GM18498 (cell line): ENCODE measurements at regions not wholly inside any gene's neighbourhood (a gene's known extent, or its start where the extent isn't known, plus 50 kb on each side); places are given as distances from the start of the nearest gene placed in this dataset.
"Not testable (repeated sequence)": the region's sequence is repeated elsewhere in the genome, so short reads cannot be mapped to it uniquely, and the experiment has no call there.

Source experiments
- ATAC-seq: cut with Tn5 transposase; IDR thresholded peaks from one replicate; pipeline ENCODE4 v1.9.1; 2021; ENCODE audit warnings: mild to moderate bottlenecking, moderate library complexity; ENCODE audit not compliant: unreplicated experiment

GRCh38 chr22:47548953-47549740 lies 786.7 kb downstream of the TBC1D22A start:
- ATAC-seq = no peak

DNA sequence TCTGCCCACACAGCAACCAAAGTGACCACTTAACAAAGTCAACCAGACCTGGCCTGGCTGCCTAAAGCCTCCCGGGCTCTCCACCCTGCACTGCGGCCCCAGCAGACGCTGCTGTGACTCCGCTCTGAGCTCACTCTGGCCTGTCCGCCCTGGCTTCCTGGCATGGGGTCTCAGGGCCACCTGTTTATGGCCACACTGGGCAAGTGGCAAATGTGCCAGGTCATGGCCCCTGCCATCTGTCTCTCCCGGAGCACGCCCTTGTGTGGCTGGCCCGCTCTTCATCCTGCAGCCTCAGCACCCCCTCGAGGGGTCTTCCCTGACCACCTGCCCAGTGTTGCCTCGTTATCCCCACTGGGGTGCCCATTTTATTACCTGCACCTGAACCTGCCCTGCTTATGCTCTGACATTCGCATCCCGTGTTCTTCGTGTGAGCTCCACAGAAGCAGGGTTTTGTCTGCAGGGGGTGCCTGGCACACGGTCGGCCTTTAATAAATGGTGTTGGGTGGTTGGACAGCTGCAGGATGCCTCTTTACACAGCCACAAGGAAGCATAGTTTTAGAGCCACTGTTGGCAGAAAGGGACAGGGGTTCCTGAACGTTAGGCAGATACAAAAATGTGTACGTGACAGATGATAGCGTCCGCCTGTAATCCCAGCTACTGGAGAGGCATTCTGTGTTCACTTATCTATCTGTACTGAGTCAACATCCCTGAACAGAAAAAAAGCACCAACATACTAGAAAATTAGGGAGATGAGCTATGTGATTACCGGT lies 785.6 kb downstream of the TBC1D22A start:
- no peak for ATAC-seq

- ATAC-seq = no peak
Measured at GRCh38 chr22:47547239-47547661, 784.8 kb downstream of the TBC1D22A start.

GRCh38 chr22:47544696-47545095 lies 782.2 kb downstream of the TBC1D22A start:
- no peak for ATAC-seq

DNA sequence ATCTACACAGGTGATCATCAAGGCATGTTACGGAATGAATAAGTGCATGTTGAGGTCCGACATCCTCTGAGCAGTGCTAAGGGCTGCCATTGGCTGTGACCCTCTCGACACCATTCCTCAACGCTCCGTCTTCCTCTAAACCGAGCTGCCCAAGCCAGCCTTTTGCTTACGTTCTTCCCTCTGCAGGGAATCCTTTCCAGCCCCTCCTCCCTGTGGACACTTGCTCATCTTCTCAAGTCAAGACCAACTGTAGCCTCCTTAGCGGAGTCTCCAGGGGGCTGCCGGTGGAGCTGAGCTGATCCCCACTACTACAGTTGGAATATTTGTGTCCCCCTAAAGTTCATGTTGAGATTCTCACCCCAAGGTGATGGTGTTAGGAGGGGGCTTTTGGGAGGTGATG lies 781.0 kb downstream of the TBC1D22A start:
- no peak for ATAC-seq

DNA sequence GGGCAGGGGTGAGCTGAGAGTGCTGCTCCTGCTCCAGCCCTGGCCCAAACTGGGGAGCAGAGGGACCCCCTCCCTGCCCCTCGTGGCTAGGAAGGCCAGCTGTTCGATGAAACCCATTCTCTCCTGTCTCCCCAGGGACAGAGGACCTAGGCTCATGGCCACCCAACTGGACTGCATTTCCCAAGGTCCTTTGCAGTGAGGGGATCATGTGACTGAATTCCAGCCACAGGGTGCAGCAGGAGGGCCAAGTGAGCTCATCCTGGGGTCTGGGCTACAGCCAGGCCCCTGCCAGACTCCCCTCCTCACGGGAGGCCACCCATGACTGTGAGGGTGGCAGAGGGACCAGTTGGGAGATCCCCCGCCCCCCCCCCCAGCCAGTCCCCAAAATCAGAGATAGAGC lies 777.6 kb downstream of the TBC1D22A start:
- no peak for ATAC-seq

DNA sequence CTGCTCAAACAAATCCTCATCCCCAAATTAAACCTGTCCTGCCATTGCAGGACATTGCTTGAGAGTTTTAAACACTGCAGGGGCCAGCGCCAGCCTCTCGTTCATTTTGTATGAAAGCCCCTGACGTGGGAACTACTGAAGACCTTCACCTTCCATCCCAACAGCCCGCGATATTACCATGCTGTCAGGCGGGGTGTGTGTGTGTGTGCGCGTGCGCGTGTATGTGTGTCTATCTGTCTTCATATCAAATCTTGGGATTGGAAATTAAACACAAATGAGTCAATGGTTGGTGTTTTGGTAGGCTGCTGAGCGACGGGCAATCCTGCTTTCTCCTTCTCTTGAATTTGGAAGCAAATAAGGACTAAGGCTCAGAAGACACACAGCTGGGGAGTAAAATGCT lies 776.9 kb downstream of the TBC1D22A start:
- no peak for ATAC-seq

- no peak for ATAC-seq
Measured at GRCh38 chr22:47535681-47536080, 773.2 kb downstream of the TBC1D22A start.

DNA sequence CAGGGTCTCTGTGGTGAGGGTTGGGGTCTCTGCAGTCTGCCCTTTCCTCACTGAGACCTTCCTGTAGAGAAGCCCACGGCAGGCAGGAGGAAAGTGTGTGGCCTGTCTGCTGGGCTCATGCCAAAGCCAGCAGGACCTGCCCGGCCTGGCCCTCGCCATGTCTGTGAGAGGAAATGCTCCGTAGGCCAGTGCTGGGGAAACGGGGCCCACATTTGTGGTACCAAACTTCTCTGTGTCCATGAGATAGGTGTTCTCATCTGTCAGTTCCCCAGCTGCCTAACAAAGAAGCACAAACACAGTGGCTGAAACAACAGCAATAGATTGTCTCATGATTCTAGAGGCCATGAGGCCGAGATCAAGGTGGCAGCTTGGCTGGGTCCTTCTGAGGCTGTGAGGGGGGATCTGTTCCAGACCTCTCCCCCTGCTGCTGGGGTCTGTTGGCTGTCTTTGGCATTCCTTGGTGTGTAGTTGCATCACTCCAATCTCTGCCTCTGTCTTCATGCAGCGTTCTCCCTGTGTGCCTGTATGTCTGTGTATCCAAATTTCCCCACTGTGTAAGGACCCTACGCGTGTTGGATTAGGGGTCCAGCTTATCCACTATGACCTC lies 772.5 kb downstream of the TBC1D22A start:
- ATAC-seq = no peak

DNA sequence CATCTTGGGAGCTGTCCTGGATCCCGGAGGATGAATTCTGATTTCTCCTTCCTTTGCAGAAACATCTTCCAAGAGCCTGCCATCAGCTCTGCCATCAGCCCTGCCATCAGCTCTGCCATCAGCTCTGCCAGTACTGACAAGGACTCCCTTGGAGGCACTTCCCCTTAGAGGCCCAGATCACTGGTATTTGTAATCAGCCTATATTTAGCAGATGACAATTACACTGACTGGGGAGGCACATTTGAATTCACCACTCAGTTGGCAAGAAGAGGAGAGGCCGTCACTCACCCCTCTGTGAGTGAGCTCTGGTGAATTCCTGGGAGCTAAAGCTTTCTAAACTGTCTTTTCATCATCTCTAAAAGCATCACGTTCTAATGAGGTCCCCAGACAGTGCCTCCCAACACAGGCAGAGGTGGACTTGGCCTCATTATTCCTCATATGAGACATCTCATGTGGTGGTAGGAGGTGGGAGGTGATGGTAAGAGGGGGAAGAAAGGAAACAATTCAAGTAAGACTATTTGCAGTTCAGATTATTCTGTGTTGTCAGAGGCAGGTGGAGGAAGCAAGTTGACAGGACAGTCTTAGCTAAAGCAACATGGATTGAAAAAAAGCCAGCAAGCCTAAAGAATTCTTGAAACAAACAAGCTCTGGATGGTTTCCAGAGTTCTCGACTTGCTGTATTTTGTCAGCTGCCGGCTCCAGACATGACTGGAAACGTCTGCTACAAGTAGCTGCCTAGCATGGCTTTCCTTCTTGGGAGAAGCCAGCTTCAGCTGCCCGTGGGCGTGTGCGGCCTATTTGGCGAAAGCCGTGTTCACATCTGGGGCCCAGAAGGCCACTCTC lies 771.7 kb downstream of the TBC1D22A start:
- ATAC-seq = no peak

- ATAC-seq = no peak
Measured at GRCh38 chr22:47517062-47517461, 754.6 kb downstream of the TBC1D22A start.

GRCh38 chr22:47515384-47516125 lies 753.1 kb downstream of the TBC1D22A start:
- ATAC-seq = no peak

GRCh38 chr22:47512617-47513016 lies 750.2 kb downstream of the TBC1D22A start:
- no peak for ATAC-seq

- ATAC-seq = no peak
Measured at GRCh38 chr22:47504962-47505361, 742.5 kb downstream of the TBC1D22A start.

GRCh38 chr22:47498969-47499495 lies 736.6 kb downstream of the TBC1D22A start:
- no peak for ATAC-seq

DNA sequence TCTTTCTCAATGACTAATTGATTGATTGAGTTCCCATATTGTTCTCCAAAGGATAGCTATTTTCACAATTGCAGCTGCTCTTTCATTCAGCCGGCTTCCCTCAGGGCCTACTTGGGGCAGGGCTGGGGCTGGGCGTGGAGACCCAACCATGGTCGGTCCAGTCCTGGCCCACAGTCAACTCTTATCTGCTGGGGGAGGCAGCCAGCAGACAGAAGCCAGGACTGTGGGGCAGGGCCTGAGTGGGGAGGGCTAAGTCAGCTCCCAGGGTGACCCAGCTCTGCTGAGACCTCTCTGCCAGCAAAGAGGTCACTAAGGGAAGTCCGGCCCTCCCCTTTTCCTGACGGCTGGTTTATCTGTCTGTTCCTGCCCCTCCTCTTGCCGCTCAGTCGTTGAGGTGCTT lies 735.2 kb downstream of the TBC1D22A start:
- ATAC-seq = no peak

GRCh38 chr22:47495110-47495509 lies 732.7 kb downstream of the TBC1D22A start:
- ATAC-seq = no peak

DNA sequence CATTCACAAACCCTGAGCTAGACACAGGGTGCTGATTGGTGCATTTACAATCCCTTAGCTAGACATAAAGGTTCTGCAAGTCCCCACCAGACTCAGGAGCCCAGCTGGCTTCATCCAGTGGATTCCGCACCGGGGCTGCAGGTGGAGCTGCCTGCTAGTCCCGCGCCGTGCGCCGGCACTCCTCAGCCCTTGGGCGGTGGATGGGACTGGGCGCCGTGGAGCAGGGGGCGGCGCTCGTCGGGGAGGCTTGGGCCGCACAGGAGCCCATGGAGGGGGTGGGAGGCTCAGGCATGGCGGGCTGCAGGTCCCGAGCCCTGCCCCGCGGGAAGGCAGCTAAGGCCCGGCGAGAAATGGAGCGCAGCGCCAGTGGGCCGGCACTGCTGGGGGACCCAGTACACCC lies 725.7 kb downstream of the TBC1D22A start:
- ATAC-seq = not testable (repeated sequence)

DNA sequence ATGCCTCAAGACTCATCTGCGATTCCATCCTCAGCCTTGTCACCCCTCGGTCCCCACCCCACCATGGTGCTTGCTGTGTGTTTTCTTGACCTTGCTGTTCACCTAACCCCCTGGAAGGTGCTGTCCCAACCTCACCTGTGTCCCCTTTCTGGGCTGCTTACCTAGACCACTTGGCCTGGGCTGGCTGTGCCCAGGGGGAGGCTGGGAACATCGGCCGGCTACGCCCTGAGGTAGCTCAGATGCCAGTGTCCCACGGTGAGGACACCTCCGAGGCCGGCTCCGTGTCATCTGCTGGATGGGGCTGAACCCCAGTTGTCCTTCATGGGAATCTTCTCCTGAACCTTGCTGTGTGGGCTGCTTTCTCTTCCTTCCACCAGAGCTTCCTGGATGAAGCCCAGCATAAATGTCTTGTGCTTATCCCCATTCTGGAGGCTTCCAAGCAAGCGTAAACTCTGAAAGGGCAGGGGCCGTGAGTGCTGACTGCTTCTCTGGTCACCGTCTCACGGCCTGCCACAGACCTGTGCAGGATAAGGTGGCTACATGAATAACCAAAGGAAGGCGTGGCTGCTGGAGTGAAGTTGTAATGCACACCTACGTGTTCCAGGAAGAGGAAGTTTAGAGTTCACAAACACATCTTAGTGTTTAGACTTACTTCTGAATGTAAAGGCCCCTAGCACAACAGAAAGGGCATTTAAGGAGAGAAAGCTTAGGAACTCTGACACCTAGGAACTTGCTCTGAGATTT lies 724.3 kb downstream of the TBC1D22A start:
- no peak for ATAC-seq
